GM21423 (cell line): ENCODE measurements at regions not wholly inside any gene's neighbourhood (a gene's known extent, or its start where the extent isn't known, plus 50 kb on each side); places are given as distances from the start of the nearest gene placed in this dataset.

Source experiments
- ATAC-seq: cut with Tn5 transposase; IDR thresholded peaks from one replicate; pipeline ENCODE4 v1.9.1; 2021; ENCODE audit warnings: mild to moderate bottlenecking, moderate library complexity; ENCODE audit not compliant: unreplicated experiment

DNA sequence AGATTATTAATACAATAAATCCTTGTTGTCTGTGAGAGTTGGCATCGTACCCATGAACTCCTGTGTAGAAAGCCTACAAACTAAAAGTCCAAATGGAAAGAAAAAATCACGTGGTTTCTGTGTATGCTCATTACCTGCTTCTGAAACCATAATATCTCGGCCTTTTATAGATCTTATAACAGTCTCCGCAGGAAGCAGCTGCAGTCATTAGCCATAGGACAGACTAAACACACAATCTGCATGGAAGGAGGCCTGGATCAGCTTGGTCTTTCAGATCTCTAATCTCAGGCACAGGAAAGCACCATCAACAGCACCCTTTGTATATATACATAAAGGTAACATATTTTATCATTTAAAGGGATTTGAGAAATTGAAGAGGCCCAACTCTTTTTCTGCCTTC is 508.9 kb upstream of the TCF4 start:
- ATAC-seq = no peak

GRCh38 chr18:56089612-56090258 is 501.7 kb upstream of the TCF4 start:
- no peak for ATAC-seq

DNA sequence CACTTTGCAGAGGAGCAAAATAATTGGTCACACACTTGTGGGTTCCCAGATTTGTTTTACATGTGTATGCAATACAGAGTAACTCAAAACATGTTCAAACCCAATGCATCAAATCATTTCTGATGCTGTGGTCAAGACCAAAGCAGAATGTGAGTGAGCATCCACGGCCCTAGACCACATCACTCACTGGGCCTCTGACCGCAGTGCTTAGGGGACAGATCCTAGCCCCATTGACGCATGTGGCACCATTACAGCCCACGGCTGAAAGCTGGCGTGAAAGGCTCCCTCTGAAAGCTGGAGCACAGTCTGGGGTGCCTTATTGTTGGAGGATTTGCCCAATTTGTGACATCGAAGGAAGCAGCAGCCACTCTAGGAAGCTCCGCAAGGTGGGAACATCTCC is 498.8 kb upstream of the TCF4 start:
- no peak for ATAC-seq

GRCh38 chr18:56086176-56086575 is 498.2 kb upstream of the TCF4 start:
- no peak for ATAC-seq

DNA sequence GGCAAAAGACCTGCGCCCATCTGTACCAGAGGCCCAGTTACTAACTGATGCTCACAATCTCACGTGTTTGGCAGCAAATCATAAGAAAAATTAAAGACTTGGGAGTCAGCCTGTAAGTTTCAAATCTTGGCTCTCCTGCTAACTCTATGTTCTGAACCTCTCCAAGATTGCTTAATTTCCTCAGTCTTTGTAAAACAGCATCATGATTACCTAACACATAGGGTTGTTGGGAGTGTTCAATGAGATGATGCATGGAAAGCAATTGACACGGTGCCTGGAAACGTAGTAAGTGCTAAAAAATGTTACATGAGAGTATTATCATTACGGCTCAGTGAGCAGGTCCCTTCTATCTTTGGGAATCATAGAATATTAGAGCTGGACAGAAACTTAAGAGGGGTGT is 497.6 kb upstream of the TCF4 start:
- ATAC-seq = no peak

DNA sequence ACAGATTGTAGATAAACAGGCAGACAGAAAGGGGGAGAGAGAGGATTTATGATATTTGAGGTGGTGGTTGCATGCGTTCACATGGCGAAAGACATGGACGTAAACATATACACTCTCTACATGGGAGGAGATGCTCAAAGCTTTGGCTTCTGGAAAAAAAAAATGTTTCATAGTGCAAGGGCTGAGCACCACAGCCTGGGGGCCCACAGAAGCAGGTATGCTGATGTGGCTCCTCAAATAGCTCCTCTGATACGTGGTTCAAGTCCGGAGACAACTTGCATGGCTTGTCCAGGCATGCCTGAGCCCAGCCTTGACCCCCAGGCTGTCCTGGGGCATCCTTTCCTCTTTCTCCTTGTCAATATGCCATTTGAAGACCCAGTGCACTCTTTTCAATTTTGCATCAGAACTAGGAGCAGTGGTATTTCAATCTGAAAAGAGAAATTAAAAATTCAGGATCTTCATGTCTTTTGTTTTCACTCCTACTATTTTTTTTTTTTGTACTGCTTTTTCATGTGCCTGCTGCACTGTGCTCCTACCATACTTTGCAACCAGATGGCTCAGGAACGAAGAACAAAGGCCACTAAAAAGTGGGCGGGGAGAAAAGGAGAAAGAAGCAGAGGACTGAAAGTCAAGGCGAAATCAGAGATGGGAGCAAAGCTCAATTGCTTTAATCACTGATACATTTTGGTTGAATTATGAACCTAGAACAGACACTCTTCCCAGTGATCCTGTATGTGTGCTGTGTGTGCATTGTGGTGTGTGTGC is 495.7 kb upstream of the TCF4 start:
- ATAC-seq = no peak

DNA sequence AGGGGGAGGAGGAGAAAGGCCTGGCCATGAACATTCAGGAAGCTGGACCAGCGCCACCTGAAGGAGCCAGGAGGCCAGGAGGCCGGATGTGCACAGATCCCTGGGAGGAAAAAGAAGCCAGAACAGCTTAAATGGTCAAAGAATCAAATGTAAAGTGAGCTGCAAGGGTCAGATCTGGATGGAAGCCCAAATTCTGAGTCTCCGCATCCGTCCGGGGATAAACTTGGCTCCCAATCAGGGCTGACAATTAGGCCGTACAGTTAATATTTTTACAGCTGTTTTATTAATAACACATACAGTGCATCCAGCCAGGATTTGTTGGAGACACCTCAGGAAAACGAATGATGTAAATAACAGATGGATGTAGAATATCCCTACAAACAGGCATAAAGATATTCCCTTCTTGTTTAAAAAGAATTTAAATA is 495.1 kb upstream of the TCF4 start:
- no peak for ATAC-seq

DNA sequence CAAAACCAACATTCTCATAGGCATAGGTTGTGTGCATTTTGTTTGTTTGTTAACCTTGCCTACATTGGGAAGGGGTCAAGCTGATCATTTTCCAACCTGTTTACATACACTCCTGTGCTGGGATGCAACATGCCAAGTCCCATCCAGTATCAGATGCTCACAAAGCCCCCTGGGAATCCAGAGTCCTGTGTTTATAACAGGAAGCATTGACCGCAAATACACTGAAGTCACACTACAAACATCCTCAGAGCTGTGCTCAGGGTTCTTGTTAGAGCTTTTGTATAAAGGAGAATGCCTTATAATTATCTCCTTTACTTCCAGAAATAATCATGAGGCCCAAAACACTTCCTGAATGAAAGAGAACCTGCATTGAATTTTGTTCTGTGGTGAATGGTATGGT is 488.7 kb upstream of the TCF4 start:
- no peak for ATAC-seq

GRCh38 chr18:56068701-56069100 is 480.7 kb upstream of the TCF4 start:
- ATAC-seq = no peak

DNA sequence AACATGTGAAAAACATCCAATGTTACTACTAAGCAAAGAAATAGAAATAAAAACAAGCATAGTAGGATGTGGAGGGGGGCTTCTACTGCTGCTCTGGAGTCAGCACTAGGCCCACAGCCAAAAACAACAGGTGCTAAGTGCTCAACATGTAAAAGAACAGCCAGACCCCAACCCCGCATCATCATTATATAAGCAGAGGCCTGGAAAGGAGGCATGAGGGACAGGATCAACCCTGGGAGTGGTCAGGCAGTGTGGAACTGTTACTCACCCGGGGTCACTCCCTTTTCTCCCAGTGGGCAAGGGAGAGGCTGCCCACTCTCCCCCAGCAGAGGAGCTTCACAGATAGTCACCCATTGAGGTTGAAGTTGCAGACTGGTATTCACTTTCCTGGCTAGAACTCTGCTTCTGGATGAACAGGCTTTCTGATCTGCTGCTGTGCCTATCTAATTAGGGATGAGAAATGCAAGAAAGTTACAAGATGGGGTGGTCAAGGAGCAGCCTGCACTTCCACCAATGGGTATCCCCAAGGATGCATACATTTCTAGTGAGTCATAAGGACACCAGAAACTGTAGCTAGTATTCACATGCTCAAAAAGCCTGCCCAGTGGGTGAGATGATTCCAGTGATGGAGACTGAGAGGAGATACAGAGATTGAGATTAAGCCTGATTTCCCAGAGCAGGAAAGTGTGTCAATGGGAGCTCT is 480.1 kb upstream of the TCF4 start:
- ATAC-seq = no peak

DNA sequence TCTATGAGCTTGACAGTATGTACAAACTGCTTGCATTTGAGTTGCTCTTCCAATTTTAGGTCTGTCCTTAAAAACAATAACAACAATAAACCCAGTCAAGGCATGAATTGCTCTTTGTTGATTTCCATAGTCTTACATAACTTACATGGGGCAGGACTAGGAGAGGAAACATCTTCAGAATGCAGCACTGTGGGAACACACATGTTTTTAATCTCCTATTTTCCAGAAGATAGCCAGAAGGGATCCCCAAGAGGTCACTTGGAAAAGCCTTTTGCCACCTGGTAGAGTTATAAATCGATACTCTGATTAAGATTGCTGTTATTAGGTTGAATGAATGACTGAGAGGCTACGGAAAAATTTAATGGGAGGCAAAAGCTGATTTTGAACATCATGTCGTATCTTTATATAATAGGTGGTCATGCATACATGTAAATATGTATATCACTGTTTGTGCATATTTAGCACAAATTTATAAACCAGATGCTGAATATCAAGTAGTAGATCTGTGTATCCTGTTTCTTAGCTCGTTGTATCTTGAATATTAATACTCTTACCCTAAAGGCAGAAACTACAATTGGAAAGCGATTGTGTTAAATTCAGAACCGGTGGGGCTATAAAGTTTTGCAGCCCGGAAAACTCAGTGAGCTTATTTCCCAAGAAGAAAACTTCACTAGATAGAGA is 479.4 kb upstream of the TCF4 start:
- no peak for ATAC-seq

DNA sequence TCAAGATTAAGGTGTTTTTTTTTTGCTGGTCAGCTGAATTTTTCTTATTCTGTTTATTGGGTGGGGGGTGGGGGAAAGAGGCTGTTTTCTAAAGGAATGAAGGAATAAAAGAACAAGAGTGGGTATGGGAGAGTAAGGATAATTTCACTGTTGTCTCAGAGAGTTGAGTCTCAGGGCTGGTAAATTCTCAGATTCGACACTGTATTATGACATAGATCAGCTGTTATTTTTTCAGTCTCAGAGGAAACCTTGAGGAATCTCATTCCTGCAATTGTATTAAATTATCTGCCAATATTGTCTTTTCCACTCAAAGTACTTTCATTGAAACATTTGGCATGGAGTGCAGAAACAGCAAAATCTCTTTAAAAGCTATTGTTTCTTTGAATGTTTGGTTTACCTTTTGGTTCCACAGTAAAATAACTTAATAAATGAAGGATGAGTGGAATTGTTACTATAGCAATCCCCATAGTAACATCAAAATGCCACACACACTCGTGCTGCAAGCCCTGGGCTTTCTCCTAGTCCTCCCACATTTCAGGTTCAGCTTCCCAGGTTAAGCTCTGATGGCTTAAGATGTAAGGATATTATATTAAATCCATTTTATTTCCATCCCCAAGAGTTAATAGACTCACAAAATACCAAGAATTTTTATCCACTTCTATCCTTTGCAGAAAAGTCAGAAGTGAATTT is 478.7 kb upstream of the TCF4 start:
- ATAC-seq = no peak

GRCh38 chr18:56065086-56065485 is 477.1 kb upstream of the TCF4 start:
- no peak for ATAC-seq

DNA sequence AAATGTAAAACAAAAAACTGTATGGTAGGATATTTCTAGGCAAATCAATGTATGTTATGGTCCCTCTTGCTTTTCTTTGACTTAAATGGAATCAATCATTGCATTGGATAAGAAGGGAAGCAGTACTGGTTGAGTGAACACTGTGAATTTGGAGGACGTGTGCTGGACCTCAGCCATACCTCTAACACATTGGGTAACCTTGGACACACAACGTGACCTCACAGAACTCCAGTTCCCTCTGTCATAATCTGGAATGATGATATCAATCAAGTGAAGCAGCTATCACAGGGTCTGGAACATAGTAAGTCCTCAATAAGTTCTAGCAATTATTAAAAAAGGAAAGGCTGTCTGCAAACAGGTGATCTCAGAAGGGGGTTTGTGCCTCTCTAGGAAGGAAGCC is 474.9 kb upstream of the TCF4 start:
- no peak for ATAC-seq

GRCh38 chr18:56060967-56061541 is 473.1 kb upstream of the TCF4 start:
- no peak for ATAC-seq

- no peak for ATAC-seq
These were observed 464.2 kb upstream of the TCF4 start for GRCh38 chr18:56052202-56052601.

DNA sequence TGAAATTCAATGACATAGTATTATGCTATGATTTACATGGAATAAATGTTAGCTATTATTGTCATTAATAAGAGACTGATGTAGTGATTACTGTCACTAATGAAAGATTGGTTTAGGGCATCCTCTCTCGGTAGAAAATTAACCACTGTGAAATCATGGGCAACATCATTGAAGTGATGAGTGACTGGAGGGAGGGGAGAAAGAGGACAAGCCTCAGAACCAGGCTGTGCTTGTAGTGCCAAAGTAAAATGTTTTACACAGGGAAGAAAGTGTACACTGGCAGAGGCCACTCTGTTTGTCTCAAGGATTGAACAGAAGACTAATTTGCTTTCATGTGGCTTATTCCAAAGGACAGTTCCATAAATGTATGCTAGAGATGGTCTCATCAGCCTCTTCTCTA is 456.2 kb upstream of the TCF4 start:
- ATAC-seq = no peak

DNA sequence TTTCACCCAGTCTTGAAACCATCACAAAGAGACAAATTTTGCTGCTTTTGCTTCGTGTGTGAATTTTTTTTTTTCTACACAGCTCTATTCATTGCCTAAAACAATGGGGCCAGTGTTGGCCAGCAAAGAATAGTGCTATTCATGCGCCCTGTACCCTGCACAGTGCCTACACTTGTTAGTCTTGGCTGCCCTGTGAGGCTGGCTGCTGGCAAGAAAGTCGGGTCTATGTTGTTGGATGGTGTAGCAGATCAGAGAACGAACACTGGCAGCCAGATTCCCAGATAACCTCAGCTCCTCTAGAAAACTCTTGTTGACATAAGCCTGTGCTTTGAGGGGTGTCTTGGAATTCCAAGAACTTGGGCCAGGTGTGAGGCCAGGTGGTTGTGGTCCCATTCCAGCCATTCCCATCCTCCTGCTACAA is 455.7 kb upstream of the TCF4 start:
- ATAC-seq = no peak

DNA sequence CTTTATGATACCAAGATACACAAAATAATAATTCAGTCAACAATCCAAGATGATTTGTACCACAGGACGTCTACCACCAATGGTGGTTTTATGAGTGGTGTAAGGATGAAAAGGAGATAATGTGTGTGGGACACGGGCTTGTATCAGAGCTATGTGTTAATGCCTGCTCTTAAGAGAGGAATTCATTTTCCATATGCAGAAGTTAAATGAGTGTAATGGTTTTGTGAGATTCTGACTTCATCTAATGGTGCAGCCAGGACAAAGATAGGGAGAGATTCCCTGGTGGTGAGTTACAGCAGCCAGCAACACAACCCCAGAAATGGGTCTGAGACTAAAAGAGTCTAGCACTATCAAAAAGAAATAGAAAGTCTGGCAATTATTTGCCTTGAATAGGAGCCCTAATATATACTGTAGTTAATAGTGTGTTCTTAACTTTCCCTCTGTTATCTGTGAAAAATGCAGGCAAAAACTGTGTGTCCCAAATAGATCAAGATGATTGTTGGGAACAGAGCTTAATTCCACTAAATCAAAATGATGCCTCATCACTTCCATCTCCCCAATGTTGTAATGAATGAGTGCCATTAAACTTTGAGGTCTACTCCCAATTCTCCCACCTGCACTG is 455.0 kb upstream of the TCF4 start:
- no peak for ATAC-seq
